SK-N-SH (cell line): ENCODE measurements at regions not wholly inside any gene's neighbourhood (a gene's known extent, or its start where the extent isn't known, plus 50 kb on each side); places are given as distances from the start of the nearest gene placed in this dataset.

Source experiments
- CTCF ChIP-seq: fragments of 200-600 bp; sonication (generic); IDR thresholded peaks from 2 replicates; pipeline ENCODE4 v1.6.1; 2017; ENCODE audit warnings: antibody characterized with exemption, mild to moderate bottlenecking, moderate library complexity
- GABPA ChIP-seq: IDR thresholded peaks from 2 replicates; pipeline ENCODE4 v1.4.0; 2012; ENCODE audit warnings: low read depth, mild to moderate bottlenecking
- JUND ChIP-seq: IDR thresholded peaks from 2 replicates; pipeline ENCODE4 v1.4.0; 2012
- MXI1 ChIP-seq: IDR thresholded peaks from 2 replicates; pipeline ENCODE4 v1.6.1; 2012; ENCODE audit warnings: mild to moderate bottlenecking, low read depth, low read length, improper control_type of control experiment
- POLR2AphosphoS5 ChIP-seq: IDR thresholded peaks from 2 replicates; pipeline ENCODE4 v1.6.1; 2012; ENCODE audit warnings: low read depth, low read length
- RAD21 ChIP-seq: IDR thresholded peaks from 2 replicates; pipeline ENCODE4 v1.6.1; 2012; ENCODE audit warnings: mild to moderate bottlenecking, low read length
- SMC3 ChIP-seq: IDR thresholded peaks from 2 replicates; pipeline ENCODE4 v1.6.1; 2012; ENCODE audit warnings: low read depth, low read length, improper control_type of control experiment
- TAF1 ChIP-seq: IDR thresholded peaks from 2 replicates; pipeline ENCODE4 v1.6.1; 2012; ENCODE audit warnings: low read depth, mild to moderate bottlenecking, low read length, moderate library complexity, borderline replicate concordance
- USF1 ChIP-seq: IDR thresholded peaks from 2 replicates; pipeline ENCODE4 v1.4.0; 2012; ENCODE audit warnings: low read depth, borderline replicate concordance
- ZBTB33 ChIP-seq: IDR thresholded peaks from 2 replicates; pipeline ENCODE4 v1.4.0; 2012; ENCODE audit warnings: low read depth, borderline replicate concordance
- TF ChIP-seq, protein P1 (sequence below): fragments of 150-350 bp; IDR thresholded peaks from 2 replicates; pipeline ENCODE4 v1.6.1; 2017; ENCODE audit warnings: antibody characterized with exemption, low read length, low read depth, borderline replicate concordance
- TF ChIP-seq, protein P2 (sequence below): IDR thresholded peaks from 2 replicates; pipeline ENCODE4 v1.6.1; 2012; ENCODE audit warnings: mild to moderate bottlenecking, low read depth, low read length, moderate library complexity

- TF ChIP-seq, protein P1, sequence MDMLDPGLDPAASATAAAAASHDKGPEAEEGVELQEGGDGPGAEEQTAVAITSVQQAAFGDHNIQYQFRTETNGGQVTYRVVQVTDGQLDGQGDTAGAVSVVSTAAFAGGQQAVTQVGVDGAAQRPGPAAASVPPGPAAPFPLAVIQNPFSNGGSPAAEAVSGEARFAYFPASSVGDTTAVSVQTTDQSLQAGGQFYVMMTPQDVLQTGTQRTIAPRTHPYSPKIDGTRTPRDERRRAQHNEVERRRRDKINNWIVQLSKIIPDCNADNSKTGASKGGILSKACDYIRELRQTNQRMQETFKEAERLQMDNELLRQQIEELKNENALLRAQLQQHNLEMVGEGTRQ = no peak
- TF ChIP-seq TAF1 (no peak), POLR2AphosphoS5 (no peak), CTCF (no peak), GABPA (no peak), USF1 (no peak), RAD21 (no peak), MXI1 (no peak), JUND (no peak), SMC3 (no peak), ZBTB33 (no peak)
- TF ChIP-seq, protein P2, sequence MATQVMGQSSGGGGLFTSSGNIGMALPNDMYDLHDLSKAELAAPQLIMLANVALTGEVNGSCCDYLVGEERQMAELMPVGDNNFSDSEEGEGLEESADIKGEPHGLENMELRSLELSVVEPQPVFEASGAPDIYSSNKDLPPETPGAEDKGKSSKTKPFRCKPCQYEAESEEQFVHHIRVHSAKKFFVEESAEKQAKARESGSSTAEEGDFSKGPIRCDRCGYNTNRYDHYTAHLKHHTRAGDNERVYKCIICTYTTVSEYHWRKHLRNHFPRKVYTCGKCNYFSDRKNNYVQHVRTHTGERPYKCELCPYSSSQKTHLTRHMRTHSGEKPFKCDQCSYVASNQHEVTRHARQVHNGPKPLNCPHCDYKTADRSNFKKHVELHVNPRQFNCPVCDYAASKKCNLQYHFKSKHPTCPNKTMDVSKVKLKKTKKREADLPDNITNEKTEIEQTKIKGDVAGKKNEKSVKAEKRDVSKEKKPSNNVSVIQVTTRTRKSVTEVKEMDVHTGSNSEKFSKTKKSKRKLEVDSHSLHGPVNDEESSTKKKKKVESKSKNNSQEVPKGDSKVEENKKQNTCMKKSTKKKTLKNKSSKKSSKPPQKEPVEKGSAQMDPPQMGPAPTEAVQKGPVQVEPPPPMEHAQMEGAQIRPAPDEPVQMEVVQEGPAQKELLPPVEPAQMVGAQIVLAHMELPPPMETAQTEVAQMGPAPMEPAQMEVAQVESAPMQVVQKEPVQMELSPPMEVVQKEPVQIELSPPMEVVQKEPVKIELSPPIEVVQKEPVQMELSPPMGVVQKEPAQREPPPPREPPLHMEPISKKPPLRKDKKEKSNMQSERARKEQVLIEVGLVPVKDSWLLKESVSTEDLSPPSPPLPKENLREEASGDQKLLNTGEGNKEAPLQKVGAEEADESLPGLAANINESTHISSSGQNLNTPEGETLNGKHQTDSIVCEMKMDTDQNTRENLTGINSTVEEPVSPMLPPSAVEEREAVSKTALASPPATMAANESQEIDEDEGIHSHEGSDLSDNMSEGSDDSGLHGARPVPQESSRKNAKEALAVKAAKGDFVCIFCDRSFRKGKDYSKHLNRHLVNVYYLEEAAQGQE = no peak
Measured at GRCh38 chr10:118522791-118523498, 72.5 kb downstream of the PRLHR start.
